GM12872 (cell line): ENCODE measurements at regions not wholly inside any gene's neighbourhood (a gene's known extent, or its start where the extent isn't known, plus 50 kb on each side); places are given as distances from the start of the nearest gene placed in this dataset.

Experiments used
- TF ChIP-seq, protein P1 (sequence below): IDR thresholded peaks from 3 replicates; pipeline ENCODE4 v1.5.1; 2011; ENCODE audit warnings: low read depth, mild to moderate bottlenecking, low read length, moderate library complexity; ENCODE audit not compliant: insufficient read depth

DNA sequence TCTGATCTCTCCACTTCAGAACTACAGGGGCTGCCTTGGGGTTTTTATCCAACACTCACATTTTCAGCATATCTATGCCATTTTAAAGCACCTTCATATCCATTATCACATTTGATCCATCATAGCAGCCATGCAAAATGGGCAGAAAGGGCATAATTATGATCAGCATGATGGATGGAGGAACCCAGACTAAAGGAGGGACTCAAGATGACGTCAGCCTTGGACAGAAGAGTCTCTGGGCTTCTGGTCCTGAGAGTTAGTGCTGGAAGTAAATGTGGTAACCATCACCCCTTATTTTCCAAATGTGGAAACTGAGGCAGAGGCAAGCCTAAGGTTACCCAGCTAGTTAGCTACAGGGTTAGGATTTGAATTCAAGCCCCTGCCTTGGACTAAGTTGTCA, 273.1 kb downstream of the DRD1 start:
- TF ChIP-seq, protein P1, sequence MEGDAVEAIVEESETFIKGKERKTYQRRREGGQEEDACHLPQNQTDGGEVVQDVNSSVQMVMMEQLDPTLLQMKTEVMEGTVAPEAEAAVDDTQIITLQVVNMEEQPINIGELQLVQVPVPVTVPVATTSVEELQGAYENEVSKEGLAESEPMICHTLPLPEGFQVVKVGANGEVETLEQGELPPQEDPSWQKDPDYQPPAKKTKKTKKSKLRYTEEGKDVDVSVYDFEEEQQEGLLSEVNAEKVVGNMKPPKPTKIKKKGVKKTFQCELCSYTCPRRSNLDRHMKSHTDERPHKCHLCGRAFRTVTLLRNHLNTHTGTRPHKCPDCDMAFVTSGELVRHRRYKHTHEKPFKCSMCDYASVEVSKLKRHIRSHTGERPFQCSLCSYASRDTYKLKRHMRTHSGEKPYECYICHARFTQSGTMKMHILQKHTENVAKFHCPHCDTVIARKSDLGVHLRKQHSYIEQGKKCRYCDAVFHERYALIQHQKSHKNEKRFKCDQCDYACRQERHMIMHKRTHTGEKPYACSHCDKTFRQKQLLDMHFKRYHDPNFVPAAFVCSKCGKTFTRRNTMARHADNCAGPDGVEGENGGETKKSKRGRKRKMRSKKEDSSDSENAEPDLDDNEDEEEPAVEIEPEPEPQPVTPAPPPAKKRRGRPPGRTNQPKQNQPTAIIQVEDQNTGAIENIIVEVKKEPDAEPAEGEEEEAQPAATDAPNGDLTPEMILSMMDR: no peak

DNA sequence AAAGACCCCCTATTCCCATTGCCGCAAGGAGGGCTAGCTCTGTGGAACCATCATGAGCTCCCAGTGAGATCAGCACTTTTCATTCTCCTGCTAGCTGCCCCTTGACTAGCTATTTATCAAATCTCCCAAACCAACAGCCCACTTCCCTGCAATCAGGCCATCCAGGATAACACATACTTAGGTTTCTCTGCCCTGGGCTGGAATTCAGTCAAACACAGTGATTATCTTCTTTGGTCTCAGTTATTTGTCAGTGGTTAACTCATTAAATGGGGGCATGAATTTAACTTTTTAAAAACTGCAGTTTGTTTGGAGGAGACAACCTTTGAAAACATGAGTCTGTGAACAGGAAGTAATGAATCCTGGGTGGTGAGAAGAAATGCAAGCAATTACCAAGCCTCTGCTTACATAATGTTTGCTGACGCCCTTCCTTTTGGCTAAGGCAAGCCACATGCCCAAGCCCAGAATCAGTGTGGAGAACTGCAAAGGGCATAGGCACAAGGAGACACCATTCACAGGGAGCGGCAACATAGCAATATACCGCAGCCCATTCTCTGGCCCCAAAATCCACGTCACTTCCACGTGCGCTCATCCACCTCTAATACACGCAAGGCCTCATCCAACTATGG, 275.0 kb downstream of the DRD1 start:
- TF ChIP-seq, protein P1: no peak

DNA sequence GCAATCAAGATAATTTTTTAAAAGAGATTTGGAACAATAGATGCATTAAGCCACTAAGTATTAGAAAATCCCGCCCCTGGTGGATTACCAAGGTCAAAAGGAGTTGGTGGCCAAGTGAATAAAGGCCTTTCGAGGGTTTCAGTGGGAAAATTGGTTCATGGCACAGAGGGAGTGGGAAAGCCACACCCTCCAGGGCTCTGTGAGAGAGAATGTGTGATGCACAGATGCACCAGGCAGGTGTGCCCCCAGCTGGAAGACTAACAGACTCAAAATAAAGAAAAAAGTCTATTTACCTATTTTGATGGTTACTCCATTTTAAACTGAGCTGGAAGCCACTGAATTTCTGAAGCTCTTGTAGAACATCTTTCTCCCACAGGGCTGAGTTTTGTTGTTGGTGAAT, 278.0 kb downstream of the DRD1 start:
- TF ChIP-seq, protein P1: no peak

DNA sequence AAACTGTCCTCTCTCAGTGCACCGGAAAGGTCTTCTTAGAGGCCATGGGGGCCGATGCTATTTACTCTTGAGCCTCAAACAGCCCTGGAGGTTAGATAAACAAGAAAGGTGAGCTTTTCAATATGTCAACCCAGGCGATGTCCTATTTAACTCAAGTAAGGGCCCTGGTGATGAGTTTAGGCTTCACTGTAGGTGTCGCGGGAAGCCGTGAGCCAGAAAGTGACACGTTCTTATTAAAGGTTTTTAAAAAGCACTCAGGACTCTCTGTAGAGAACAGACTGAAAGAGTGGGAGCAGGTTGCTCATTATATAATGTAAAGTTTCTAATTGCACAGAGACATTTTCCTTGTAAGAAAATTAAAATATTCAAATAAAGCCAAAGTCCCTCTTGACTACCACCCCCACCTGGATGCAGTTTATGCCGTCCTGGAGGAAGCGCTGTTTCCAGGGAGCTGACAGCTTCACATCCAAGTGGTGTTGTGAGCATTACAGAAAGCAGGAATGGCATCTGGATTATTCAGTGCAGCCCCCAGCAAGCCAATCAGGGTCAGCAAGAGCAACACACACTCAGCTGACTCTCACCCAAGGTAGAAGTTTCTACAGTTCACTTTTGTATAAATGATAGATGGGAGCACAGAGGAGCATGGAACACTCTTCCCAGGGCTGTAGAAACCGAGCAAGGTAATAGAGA, 280.3 kb downstream of the DRD1 start:
- TF ChIP-seq, protein P1: no peak

DNA sequence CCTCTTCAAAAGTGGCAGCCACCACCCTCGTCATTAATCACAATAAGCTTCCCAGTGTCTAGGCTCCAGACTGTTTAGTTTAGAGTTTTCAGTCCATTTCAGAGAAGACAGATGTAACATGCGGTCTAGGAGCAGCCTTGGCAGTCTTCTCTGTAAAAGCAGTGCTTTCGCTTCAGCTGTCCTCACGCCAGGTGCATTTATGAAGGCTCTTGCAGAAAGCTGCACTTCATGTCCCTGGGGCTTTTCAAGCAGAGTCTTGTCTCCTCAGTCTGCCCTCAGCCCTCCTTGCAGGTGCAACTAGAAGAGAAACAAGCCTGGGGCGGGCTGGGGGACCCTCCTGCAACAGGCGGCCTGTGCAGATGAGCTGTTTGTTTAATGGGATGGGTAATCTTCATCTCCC, 281.9 kb downstream of the DRD1 start:
- TF ChIP-seq, protein P1: no peak

DNA sequence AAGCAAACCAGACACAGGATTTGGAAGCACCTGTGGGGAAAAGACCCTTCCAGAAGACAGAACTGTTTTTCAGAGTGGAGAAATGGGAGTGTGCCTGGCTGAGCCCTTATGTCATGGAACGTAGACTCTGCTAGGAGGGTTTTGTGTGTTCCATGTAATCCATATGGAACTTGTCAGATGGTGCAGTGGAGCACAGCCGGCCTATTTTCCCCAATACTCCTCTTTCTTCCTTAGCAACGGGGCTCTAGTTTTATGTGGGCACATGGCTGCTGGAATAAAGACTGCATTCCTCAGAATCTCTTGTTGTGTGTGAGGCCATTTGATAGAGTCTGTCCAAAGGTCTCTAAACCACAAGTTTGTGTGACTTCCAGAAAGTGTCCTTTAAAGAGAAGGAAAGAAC, 284.0 kb downstream of the DRD1 start:
- TF ChIP-seq, protein P1: no peak

DNA sequence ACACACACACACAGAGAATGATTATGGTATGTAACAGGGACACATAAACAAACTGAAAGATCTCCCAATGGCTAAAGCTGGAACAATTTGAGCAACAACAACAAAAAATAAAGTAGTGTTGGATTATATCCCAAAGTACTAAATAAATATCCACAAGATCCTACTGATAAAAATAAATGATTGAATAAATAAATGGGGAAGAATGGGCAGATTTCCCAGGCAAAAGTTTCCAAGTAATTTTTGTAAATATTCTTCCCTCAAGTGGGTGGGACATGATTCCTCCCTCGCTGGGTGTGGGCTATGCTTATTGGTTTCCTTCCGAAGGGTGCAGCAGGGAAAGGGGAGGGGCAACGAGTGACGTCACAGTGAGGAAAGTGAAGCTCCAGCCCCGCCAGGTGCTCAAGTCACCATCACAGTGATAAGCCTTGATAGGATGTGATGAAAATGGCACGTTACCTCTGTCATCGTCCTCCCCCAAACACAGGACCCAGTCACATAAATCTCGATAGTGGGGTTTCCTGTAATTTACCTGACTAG, 295.3 kb downstream of the DRD1 start:
- TF ChIP-seq, protein P1: no peak
